H9 (cell line): ENCODE measurements at regions not wholly inside any gene's neighbourhood (a gene's known extent, or its start where the extent isn't known, plus 50 kb on each side); places are given as distances from the start of the nearest gene placed in this dataset.

Experiments used
- DNase-seq: peaks from one replicate; pipeline ENCODE4 v3.0.0-alpha.2; 2017
- H2AFZ ChIP-seq: one replicate; pipeline ENCODE4 v1.6.1; 2013; ENCODE audit warnings: mild to moderate bottlenecking, low read length, control low read depth, moderate library complexity
- H2AK5ac ChIP-seq: 2 replicates; pipeline ENCODE4 v1.6.1; 2013; ENCODE audit warnings: low read length, control low read depth, mixed read lengths; ENCODE audit not compliant: insufficient read length
- H2BK120ac ChIP-seq: one replicate; pipeline ENCODE4 v1.6.1; 2013; ENCODE audit warnings: low read depth, mild to moderate bottlenecking, low read length, control low read depth, inconsistent platforms; ENCODE audit not compliant: poor library complexity, severe bottlenecking
- H2BK12ac ChIP-seq: 2 replicates; pipeline ENCODE4 v1.6.1; 2013; ENCODE audit warnings: low read length, control low read depth, mixed read lengths, low read depth; ENCODE audit not compliant: insufficient read length
- H2BK15ac ChIP-seq: 2 replicates; pipeline ENCODE4 v1.6.1; 2013; ENCODE audit warnings: low read depth, low read length, control low read depth
- H2BK20ac ChIP-seq: one replicate; pipeline ENCODE4 v1.6.1; 2013; ENCODE audit warnings: low read depth, mild to moderate bottlenecking, low read length, control low read depth, inconsistent platforms; ENCODE audit not compliant: poor library complexity, severe bottlenecking
- H2BK5ac ChIP-seq: 2 replicates; pipeline ENCODE4 v1.6.1; 2013; ENCODE audit warnings: low read length, control low read depth, mixed read lengths; ENCODE audit not compliant: insufficient read length
- H3K14ac ChIP-seq: 2 replicates; pipeline ENCODE4 v1.6.1; 2013; ENCODE audit warnings: low read length, control low read depth; ENCODE audit not compliant: insufficient read depth
- H3K18ac ChIP-seq: 2 replicates; pipeline ENCODE4 v1.6.1; 2013; ENCODE audit warnings: low read depth, mild to moderate bottlenecking, mixed read lengths, low read length, control low read depth; ENCODE audit not compliant: insufficient read length
- H3K23ac ChIP-seq: 2 replicates; pipeline ENCODE4 v1.6.1; 2013; ENCODE audit warnings: low read length, control low read depth, mixed read lengths, low read depth; ENCODE audit not compliant: insufficient read length
- H3K23me2 ChIP-seq: 2 replicates; pipeline ENCODE4 v1.6.1; 2013; ENCODE audit warnings: low read depth, mild to moderate bottlenecking, mixed read lengths, low read length, control low read depth; ENCODE audit not compliant: insufficient read length, poor library complexity, severe bottlenecking
- H3K27ac ChIP-seq: 2 replicates; pipeline ENCODE4 v1.5.1; 2013; ENCODE audit warnings: low read length, control low read depth, mixed read lengths, low read depth; ENCODE audit not compliant: insufficient read length
- H3K27me3 ChIP-seq: 2 replicates; pipeline ENCODE4 v1.6.1; 2013; ENCODE audit warnings: low read length, control low read depth, inconsistent platforms; ENCODE audit not compliant: insufficient read depth
- H3K4ac ChIP-seq: 2 replicates; pipeline ENCODE4 v1.6.1; 2013; ENCODE audit warnings: low read depth, mild to moderate bottlenecking, control low read depth, inconsistent platforms, low read length, moderate library complexity
- H3K4me1 ChIP-seq: 2 replicates; pipeline ENCODE4 v1.6.1; 2013; ENCODE audit warnings: low read length, control low read depth, inconsistent platforms; ENCODE audit not compliant: insufficient read depth
- H3K4me2 ChIP-seq: 2 replicates; pipeline ENCODE4 v1.6.1; 2013; ENCODE audit warnings: low read length, control low read depth, mixed read lengths; ENCODE audit not compliant: insufficient read length, insufficient read depth
- H3K56ac ChIP-seq: 2 replicates; pipeline ENCODE4 v1.6.1; 2013; ENCODE audit warnings: low read depth, mild to moderate bottlenecking, mixed read lengths, low read length, control low read depth; ENCODE audit not compliant: insufficient read length
- H3K79me1 ChIP-seq: 2 replicates; pipeline ENCODE4 v1.6.1; 2013; ENCODE audit warnings: low read depth, mild to moderate bottlenecking, moderate library complexity, low read length, control low read depth, inconsistent platforms; ENCODE audit not compliant: insufficient read depth, poor library complexity, severe bottlenecking
- H3K79me2 ChIP-seq: 2 replicates; pipeline ENCODE4 v1.6.1; 2013; ENCODE audit warnings: low read length, control low read depth, inconsistent platforms; ENCODE audit not compliant: insufficient read depth
- H3K9ac ChIP-seq: 2 replicates; pipeline ENCODE4 v1.6.1; 2013; ENCODE audit warnings: low read length, control low read depth, mixed read lengths; ENCODE audit not compliant: insufficient read length; ENCODE audit errors: extremely low read depth
- H3K9me3 ChIP-seq: one replicate; pipeline ENCODE4 v1.6.1; 2013; ENCODE audit warnings: low read depth, low read length, inconsistent platforms; ENCODE audit not compliant: control insufficient read depth
- H3T11ph ChIP-seq: one replicate; pipeline ENCODE4 v1.6.1; 2013; ENCODE audit warnings: mild to moderate bottlenecking, low read length, control low read depth, inconsistent platforms
- H4K20me1 ChIP-seq: one replicate; pipeline ENCODE4 v1.6.1; 2013; ENCODE audit not compliant: control insufficient read depth, insufficient read length, insufficient read depth
- H4K5ac ChIP-seq: 2 replicates; pipeline ENCODE4 v1.6.1; 2013; ENCODE audit warnings: low read depth, mild to moderate bottlenecking, mixed read lengths, low read length, control low read depth; ENCODE audit not compliant: insufficient read length
- H4K8ac ChIP-seq: replicated peaks from 2 replicates; pipeline ENCODE4 v1.6.1; 2013; ENCODE audit warnings: low read length, control low read depth, mixed read lengths, low read depth; ENCODE audit not compliant: insufficient read length
- H4K91ac ChIP-seq: 2 replicates; pipeline ENCODE4 v1.6.1; 2013; ENCODE audit warnings: low read depth, mild to moderate bottlenecking, moderate library complexity, mixed read lengths, low read length, control low read depth; ENCODE audit not compliant: insufficient read length
- H3K27ac Mint-ChIP-seq, 3 experiments: 2 replicates in 2 of 3; 3 replicates in 1 of 3; pipeline ENCODE4 v1.8.0; 2020 to 2021; ENCODE audit warnings: mixed read lengths in 3 of 3, mild to moderate bottlenecking in 1 of 3, moderate library complexity in 1 of 3
- H3K27me3 Mint-ChIP-seq: 2 replicates; pipeline ENCODE4 v1.8.0; 2021; ENCODE audit warnings: low read depth, mild to moderate bottlenecking, moderate library complexity, mixed read lengths
- H3K36me3 Mint-ChIP-seq, 3 experiments: 2 replicates in 2 of 3; 3 replicates in 1 of 3; pipeline ENCODE4 v1.8.0; 2020 to 2021; ENCODE audit warnings: low read depth in 3 of 3, mixed read lengths in 3 of 3; ENCODE audit not compliant: insufficient read depth in 1 of 3
- H3K4me1 Mint-ChIP-seq, 2 experiments: 2 replicates each; pipeline ENCODE4 v1.8.0; 2020; ENCODE audit warnings: mixed read lengths in 2 of 2
- H3K4me3 Mint-ChIP-seq, 2 experiments: 2 replicates in 1 of 2; 3 replicates in 1 of 2; pipeline ENCODE4 v1.8.0; 2020 to 2021; ENCODE audit warnings: mild to moderate bottlenecking in 2 of 2, mixed read lengths in 2 of 2, moderate library complexity in 1 of 2
- H3K9me3 Mint-ChIP-seq, 2 experiments: 2 replicates in 1 of 2; 3 replicates in 1 of 2; pipeline ENCODE4 v1.8.0; 2020; ENCODE audit warnings: mild to moderate bottlenecking in 2 of 2, mixed read lengths in 2 of 2, moderate library complexity in 1 of 2
- CTCF ChIP-seq: fragments of 200-600 bp; sonication (generic); conservative IDR thresholded peaks from 3 replicates; pipeline ENCODE4 v1.8.0; 2021; ENCODE audit warnings: antibody characterized with exemption, mild to moderate bottlenecking
- WGBS: extraction: QIAGEN DNeasy Blood & Tissue Kit; methylation state at CpG from one replicate; pipeline ENCODE4 v1.1.7; 2013; ENCODE audit warnings: missing lambda C conversion rate, low lambda C conversion rate, mixed read lengths; ENCODE audit not compliant: insufficient read length; ENCODE audit errors: extremely low coverage; 5-methylcytosine and 5-hydroxymethylcytosine counted together

- H2BK5ac ChIP-seq: no peak overlapping the region
- no peak overlapping the region for H3K4ac ChIP-seq
Observed at GRCh38 chr11:103609117-103610066, 427.0 kb upstream of the DDI1 start.

More at GRCh38 chr11:103609117-103610066, 427.0 kb upstream of the DDI1 start:
- H4K20me1 ChIP-seq: no peaks in the 10 kb centered on the region
- no peak overlapping the region for H3K14ac ChIP-seq
- H2AFZ ChIP-seq: no peak overlapping the region
- Mint-ChIP-seq H3K27me3 (no peaks in the 10 kb centered on the region), H3K4me3 (no peak overlapping the region), H3K27ac (no peak overlapping the region; a peak in 3 of 7 replicates), H3K4me1 (peaks cover 0 to 3% of the 10 kb centered on the region in 2 experiments; a peak in 1 of 4 replicates), H3K36me3 (peaks cover 0 to 3% (median 0%) of the 10 kb centered on the region in 3 experiments; a peak in 4 of 7 replicates), H3K9me3 (peaks cover 4% of the 10 kb centered on the region in 2 experiments; a peak in 4 of 5 replicates)
- H3T11ph ChIP-seq: no peak overlapping the region
- no peak overlapping the region for H3K23ac ChIP-seq
- peak; percentile 64 for TF ChIP-seq CTCF
- H3K79me1 ChIP-seq: no peaks in the 10 kb centered on the region
- no peak overlapping the region for H2BK20ac ChIP-seq
- peak; percentile 48 for DNase-seq
- no peaks in the 10 kb centered on the region for H3K23me2 ChIP-seq
- no peak overlapping the region for H3K4me2 ChIP-seq
- no peak overlapping the region for H2BK15ac ChIP-seq
- no peak overlapping the region for H2BK12ac ChIP-seq
- H3K18ac ChIP-seq: no peak overlapping the region
- WGBS: no CpG with 5 or more reads among the region's 2 CpGs
- H4K8ac ChIP-seq: no peak overlapping the region
- H2AK5ac ChIP-seq: no peak overlapping the region
- H4K5ac ChIP-seq: no peak overlapping the region
- no peak overlapping the region for H3K27ac ChIP-seq
- H3K27me3 ChIP-seq: no peaks in the 10 kb centered on the region
- no peak overlapping the region for H4K91ac ChIP-seq
- no peaks in the 10 kb centered on the region for H3K79me2 ChIP-seq
- no peaks in the 10 kb centered on the region for H3K9me3 ChIP-seq
- no peak overlapping the region for H3K56ac ChIP-seq
- no peak overlapping the region for H3K9ac ChIP-seq
- no peaks in the 10 kb centered on the region for H3K4me1 ChIP-seq
- H2BK120ac ChIP-seq: no peak overlapping the region
